GM12873 (cell line): ENCODE measurements at regions not wholly inside any gene's neighbourhood (a gene's known extent, or its start where the extent isn't known, plus 50 kb on each side); places are given as distances from the start of the nearest gene placed in this dataset.

ENCODE experiments used
- CTCF ChIP-seq: IDR thresholded peaks from 2 replicates; pipeline ENCODE4 v1.5.1; 2012; ENCODE audit warnings: low read depth, mild to moderate bottlenecking, moderate library complexity, low read length, control low read depth; ENCODE audit not compliant: insufficient read depth; ENCODE audit errors: missing control alignments

GRCh38 chr6:51271615-51272014 is 452.9 kb downstream of the TFAP2B start:
- no peak for TF ChIP-seq CTCF

DNA sequence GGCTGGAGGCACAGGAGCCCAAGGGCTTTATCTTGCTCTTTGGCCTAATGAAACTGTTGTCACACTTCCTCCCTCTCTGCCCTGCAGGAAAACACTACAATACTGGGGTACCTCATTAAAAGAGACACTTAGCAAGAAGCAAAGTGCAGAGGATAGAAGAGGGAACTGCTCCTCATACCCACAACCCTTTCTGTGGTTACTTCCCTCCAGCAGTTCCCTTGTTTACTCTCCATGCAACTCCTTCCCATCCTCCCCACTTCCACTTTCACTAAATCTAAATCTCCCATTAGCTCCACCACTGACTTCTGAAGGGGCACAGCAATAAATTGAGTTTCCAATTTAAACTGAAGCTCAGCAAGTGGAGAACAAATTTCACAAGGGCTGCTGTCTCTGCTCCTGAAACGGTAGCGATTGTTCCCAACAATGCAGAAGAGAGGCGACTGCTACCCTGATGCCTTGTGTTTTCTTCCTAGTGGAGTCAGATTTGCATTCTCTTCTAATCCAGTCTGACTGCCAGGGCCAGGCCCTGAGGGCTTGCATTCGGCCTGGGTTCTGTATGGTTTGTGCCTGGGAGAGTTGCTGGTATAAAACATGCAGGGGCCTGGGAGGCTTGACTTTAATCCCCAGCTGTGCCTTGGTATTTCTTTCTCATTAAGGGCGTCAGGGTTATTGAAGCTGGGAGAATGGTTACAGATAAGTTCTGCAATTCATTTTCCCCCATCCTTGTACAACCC is 454.7 kb downstream of the TFAP2B start:
- TF ChIP-seq CTCF, result no peak

- TF ChIP-seq CTCF, result no peak
Measured at GRCh38 chr6:51277474-51277873, 458.8 kb downstream of the TFAP2B start.

DNA sequence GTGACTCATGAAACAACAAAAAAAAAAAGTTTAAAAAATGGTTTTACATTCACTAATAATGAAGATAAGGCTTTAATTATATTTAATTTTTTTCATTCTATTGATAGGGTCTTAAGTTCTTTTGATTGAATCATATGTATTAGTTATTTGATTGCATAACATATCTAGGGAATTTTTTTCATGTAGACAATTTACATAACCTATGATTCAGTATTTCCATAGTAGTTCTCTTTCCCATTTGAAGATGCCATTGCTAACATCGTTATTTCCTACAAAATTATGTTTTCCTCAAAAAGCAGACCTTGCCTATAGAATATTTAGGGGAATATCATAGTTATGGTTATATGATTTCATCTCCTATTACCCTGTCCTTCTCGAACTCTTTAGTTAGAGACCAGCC is 463.4 kb downstream of the TFAP2B start:
- no peak for TF ChIP-seq CTCF

GRCh38 chr6:51283723-51284355 is 465.2 kb downstream of the TFAP2B start:
- TF ChIP-seq CTCF, result no peak

DNA sequence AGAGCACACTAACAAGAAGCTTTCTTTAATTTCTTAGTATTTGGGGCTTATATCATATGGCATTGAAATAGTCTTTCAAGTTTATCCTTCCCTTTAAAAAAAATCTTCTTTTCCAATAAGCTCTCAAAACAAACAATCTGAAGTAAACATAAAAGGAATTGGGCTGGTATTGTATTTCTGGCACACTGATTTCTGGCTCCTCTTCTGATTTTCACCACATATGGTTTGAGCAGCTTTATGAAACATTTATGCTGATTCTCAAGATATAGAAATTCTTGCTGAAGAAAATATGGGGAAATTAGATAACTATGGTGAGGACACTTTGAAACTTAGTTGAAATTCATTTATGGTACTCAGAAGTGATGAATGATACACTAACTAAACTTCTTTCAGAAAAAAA is 467.2 kb downstream of the TFAP2B start:
- no peak for TF ChIP-seq CTCF

- TF ChIP-seq CTCF, result no peak
Measured at GRCh38 chr6:51289041-51289440, 470.4 kb downstream of the TFAP2B start.
